HepG2 (cell line): ENCODE measurements at regions not wholly inside any gene's neighbourhood (a gene's known extent, or its start where the extent isn't known, plus 50 kb on each side); places are given as distances from the start of the nearest gene placed in this dataset.

ENCODE experiments used
- TF ChIP-seq, protein P1 (sequence below): sonication (generic); formaldehyde crosslinking; IDR thresholded peaks from 2 replicates; pipeline ENCODE4 v1.4.0; 2020; ENCODE audit warnings: missing genetic modification reagents, borderline replicate concordance
- TF ChIP-seq, protein P2 (sequence below): sonication (generic); formaldehyde crosslinking; IDR thresholded peaks from 2 replicates; pipeline ENCODE4 v1.5.0; 2020; ENCODE audit warnings: mild to moderate bottlenecking, missing genetic modification reagents, moderate library complexity
- TF ChIP-seq, protein P3 (sequence below): sonication (generic); formaldehyde crosslinking; IDR thresholded peaks from 2 replicates; pipeline ENCODE4 v1.4.0; 2020; ENCODE audit warnings: missing genetic modification reagents

DNA sequence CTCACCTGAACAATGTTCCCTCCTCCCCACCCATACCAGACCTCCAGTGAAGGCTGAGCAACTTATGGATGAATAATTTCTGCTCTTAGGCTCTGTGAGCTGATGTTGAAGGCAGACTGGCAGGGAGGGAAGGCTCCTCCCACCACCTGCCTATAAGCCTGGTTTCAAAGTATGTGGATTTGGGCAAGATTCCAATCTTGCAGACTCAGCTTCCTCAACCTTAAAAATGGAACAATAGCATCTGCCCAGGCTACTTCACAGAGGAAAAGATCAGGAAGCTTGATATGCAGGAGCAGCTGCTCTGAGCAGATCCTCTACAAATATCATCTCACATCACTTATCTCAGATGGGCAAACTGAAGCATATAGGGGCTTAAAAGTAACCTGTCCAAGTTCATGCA is 112.2 kb downstream of the ZFP36L2 start:
- TF ChIP-seq, protein P1, sequence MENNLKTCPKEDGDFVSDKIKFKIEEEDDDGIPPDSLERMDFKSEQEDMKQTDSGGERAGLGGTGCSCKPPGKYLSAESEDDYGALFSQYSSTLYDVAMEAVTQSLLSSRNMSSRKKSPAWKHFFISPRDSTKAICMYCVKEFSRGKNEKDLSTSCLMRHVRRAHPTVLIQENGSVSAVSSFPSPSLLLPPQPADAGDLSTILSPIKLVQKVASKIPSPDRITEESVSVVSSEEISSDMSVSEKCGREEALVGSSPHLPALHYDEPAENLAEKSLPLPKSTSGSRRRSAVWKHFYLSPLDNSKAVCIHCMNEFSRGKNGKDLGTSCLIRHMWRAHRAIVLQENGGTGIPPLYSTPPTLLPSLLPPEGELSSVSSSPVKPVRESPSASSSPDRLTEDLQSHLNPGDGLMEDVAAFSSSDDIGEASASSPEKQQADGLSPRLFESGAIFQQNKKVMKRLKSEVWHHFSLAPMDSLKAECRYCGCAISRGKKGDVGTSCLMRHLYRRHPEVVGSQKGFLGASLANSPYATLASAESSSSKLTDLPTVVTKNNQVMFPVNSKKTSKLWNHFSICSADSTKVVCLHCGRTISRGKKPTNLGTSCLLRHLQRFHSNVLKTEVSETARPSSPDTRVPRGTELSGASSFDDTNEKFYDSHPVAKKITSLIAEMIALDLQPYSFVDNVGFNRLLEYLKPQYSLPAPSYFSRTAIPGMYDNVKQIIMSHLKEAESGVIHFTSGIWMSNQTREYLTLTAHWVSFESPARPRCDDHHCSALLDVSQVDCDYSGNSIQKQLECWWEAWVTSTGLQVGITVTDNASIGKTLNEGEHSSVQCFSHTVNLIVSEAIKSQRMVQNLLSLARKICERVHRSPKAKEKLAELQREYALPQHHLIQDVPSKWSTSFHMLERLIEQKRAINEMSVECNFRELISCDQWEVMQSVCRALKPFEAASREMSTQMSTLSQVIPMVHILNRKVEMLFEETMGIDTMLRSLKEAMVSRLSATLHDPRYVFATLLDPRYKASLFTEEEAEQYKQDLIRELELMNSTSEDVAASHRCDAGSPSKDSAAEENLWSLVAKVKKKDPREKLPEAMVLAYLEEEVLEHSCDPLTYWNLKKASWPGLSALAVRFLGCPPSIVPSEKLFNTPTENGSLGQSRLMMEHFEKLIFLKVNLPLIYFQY = no peak
- TF ChIP-seq, protein P2, sequence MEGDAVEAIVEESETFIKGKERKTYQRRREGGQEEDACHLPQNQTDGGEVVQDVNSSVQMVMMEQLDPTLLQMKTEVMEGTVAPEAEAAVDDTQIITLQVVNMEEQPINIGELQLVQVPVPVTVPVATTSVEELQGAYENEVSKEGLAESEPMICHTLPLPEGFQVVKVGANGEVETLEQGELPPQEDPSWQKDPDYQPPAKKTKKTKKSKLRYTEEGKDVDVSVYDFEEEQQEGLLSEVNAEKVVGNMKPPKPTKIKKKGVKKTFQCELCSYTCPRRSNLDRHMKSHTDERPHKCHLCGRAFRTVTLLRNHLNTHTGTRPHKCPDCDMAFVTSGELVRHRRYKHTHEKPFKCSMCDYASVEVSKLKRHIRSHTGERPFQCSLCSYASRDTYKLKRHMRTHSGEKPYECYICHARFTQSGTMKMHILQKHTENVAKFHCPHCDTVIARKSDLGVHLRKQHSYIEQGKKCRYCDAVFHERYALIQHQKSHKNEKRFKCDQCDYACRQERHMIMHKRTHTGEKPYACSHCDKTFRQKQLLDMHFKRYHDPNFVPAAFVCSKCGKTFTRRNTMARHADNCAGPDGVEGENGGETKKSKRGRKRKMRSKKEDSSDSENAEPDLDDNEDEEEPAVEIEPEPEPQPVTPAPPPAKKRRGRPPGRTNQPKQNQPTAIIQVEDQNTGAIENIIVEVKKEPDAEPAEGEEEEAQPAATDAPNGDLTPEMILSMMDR (CRISPR knock-in tag) = no peak
- TF ChIP-seq, protein P3, sequence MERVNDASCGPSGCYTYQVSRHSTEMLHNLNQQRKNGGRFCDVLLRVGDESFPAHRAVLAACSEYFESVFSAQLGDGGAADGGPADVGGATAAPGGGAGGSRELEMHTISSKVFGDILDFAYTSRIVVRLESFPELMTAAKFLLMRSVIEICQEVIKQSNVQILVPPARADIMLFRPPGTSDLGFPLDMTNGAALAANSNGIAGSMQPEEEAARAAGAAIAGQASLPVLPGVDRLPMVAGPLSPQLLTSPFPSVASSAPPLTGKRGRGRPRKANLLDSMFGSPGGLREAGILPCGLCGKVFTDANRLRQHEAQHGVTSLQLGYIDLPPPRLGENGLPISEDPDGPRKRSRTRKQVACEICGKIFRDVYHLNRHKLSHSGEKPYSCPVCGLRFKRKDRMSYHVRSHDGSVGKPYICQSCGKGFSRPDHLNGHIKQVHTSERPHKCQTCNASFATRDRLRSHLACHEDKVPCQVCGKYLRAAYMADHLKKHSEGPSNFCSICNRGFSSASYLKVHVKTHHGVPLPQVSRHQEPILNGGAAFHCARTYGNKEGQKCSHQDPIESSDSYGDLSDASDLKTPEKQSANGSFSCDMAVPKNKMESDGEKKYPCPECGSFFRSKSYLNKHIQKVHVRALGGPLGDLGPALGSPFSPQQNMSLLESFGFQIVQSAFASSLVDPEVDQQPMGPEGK (CRISPR knock-in tag) = no peak
